ENCODE measurements at regions not wholly inside any gene's neighbourhood (a gene's known extent, or its start where the extent isn't known, plus 50 kb on each side); places are given as distances from the start of the nearest gene placed in this dataset.

DNA sequence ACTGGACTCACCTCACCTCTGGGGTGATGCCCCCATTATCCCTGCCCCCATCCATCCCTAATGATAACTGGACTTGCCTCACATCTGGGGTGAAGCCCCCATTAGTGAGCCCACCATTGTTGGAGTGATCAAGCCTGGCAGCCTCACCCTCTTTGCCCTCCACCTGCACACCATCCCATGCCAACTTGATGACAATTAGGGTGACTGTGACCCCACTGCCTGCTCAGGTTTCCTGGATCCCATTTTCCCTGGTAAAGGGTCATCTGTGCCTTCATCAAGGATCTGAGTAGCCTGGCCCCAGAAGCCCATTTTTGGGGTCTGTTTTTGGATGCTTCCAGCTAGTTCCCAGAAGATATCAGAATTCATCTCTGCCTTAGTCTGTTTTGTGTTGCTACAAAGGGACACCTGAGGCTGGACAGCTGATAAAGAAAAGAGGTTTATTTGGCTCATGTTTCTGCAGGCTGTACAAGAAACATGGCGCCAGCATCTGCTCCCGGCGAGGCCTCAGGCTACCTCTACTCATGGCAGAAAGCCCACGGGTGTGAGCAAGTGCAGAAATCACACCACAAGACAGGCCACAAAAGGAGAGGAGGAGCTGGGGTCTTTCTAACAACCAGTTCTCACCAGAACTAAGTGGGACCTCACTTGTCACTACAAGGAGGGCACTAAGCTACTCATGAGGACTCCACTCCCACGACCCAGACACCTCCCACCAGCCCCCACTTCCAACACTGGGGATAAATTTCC, 196.4 kb upstream of the TWIST2 start:
- TF ChIP-seq CTCF (IDR thresholded peaks at IDR 0.05; ENCODE audit: insufficient read depth, low read length, poor library complexity, severe bottlenecking) (no peak), EZH2phosphoT487 (conservative IDR thresholded peaks at IDR 0.05; ENCODE audit: low read length) (no peak)
